HepG2 (cell line): ENCODE measurements at regions not wholly inside any gene's neighbourhood (a gene's known extent, or its start where the extent isn't known, plus 50 kb on each side); places are given as distances from the start of the nearest gene placed in this dataset.
A peak's percentile ranks its signal among the peaks of the same experiment; 100 is the strongest.

Experiments used
- ATAC-seq: fragments of 200-7000 bp; cut with Tn5 transposase; 3 replicates; pipeline ENCODE4 v1.9.1; 2020; ENCODE audit warnings: mild to moderate bottlenecking, moderate library complexity
- BruUV-seq: library from RNA; stranded (reverse); fragments of 400-500 nt; replicated peaks from 2 replicates; lab custom pipeline; 2021; lab: Mats Ljungman, UMichigan
- CTCF ChIA-PET: fragments of 300-600 bp; formaldehyde crosslinking; extraction: SDS; loops from one replicate; lab custom pipeline; 2021; ENCODE audit warnings: low total read pairs, inconsistent platforms, low intra/inter-chr PET ratio; lab: Yijun Ruan, JAX
- POLR2A ChIA-PET: fragments of 350-600 bp; sonication (Branson Sonifier 250); formaldehyde crosslinking; loops from one replicate; lab custom pipeline; 2020; ENCODE audit warnings: antibody characterized with exemption, inconsistent platforms; lab: Yijun Ruan, JAX
- DNase-seq: peaks from one replicate; pipeline ENCODE4 v3.0.0-alpha.2; 2015; ENCODE audit warnings: low spot score
- FAIRE-seq: peaks from 3 replicates; lab custom pipeline; 2011; peaks lifted over from hg19 to GRCh38; lab: Jason Lieb, UNC
- H2AFZ ChIP-seq: one replicate; pipeline ENCODE4 v1.6.1; 2011; ENCODE audit warnings: low read length, inconsistent platforms
- H3K27ac ChIP-seq: fragments of 300-600 bp; 3 replicates; pipeline ENCODE4 v1.8.0; 2011; ENCODE audit warnings: mixed run types, mild to moderate bottlenecking, mixed read lengths, low read length, inconsistent platforms; ENCODE audit not compliant: insufficient read depth; ENCODE audit errors: extremely low read length
- H3K27me3 ChIP-seq, 2 experiments: fragments of 200-600 bp in 1 of 2; 2 replicates in 1 of 2; 3 replicates in 1 of 2; pipeline versions ENCODE4 v1.6.0 to v1.8.0; 2011; ENCODE audit warnings: low read length in 2 of 2, mild to moderate bottlenecking in 2 of 2, moderate library complexity in 2 of 2, inconsistent platforms in 1 of 2; ENCODE audit not compliant: insufficient read depth in 2 of 2, control insufficient read depth in 1 of 2
- H3K36me3 ChIP-seq, 2 experiments: fragments of 200-600 bp in 1 of 2; replicated peaks in 1 of 2; 2 replicates in 1 of 2; 3 replicates in 1 of 2; pipeline versions ENCODE4 v1.5.1 to v1.8.0; 2011; ENCODE audit warnings: low read length in 2 of 2, inconsistent platforms in 1 of 2; ENCODE audit not compliant: insufficient read depth in 2 of 2, control insufficient read depth in 1 of 2
- H3K4me1 ChIP-seq: 2 replicates; pipeline ENCODE4 v1.5.1; 2012; ENCODE audit warnings: low read length, inconsistent platforms; ENCODE audit not compliant: insufficient read depth
- H3K4me2 ChIP-seq: 2 replicates; pipeline ENCODE4 v1.6.0; 2011; ENCODE audit warnings: low read depth, low read length, inconsistent platforms
- H3K4me3 ChIP-seq, 3 experiments: fragments of 200-600 bp in 1 of 3; sonication (generic), shearing (Covaris generic) in 1 of 3; replicated peaks in 1 of 3; 2 replicates each; pipeline ENCODE4 v1.5.1; 2011 to 2016; ENCODE audit warnings: low read length in 3 of 3, inconsistent platforms in 2 of 3, low read depth in 2 of 3, mild to moderate bottlenecking in 2 of 3, control low read depth in 1 of 3, mixed read lengths in 1 of 3; ENCODE audit not compliant: insufficient read depth in 1 of 3
- H3K79me2 ChIP-seq: one replicate; pipeline ENCODE4 v1.6.1; 2011; ENCODE audit warnings: low read length, inconsistent platforms; ENCODE audit not compliant: insufficient read depth
- H3K9ac ChIP-seq: 2 replicates; pipeline ENCODE4 v1.6.0; 2011; ENCODE audit warnings: mild to moderate bottlenecking, low read depth, low read length, inconsistent platforms; ENCODE audit not compliant: insufficient read depth
- H3K9me3 ChIP-seq: 2 replicates; pipeline ENCODE4 v1.5.1; 2012; ENCODE audit warnings: mild to moderate bottlenecking, low read length
- H4K20me1 ChIP-seq: 2 replicates; pipeline ENCODE4 v1.6.0; 2011; ENCODE audit warnings: inconsistent platforms, mild to moderate bottlenecking, low read length, moderate library complexity; ENCODE audit not compliant: insufficient read depth
- FOSL2 ChIP-seq: sonication (generic); formaldehyde crosslinking; IDR thresholded peaks from 2 replicates; pipeline ENCODE4 v1.4.0; 2020; ENCODE audit warnings: missing genetic modification reagents
- GABPA ChIP-seq, 2 experiments: IDR thresholded peaks; 2 replicates each; pipeline ENCODE4 v1.6.1; 2011 to 2016; ENCODE audit warnings: low read depth in 2 of 2, low read length in 1 of 2, missing biosample characterization in 1 of 2, missing genetic modification characterization in 1 of 2
- GTF3A ChIP-seq: sonication (generic); formaldehyde crosslinking; conservative IDR thresholded peaks from 2 replicates; pipeline ENCODE4 v1.4.0; 2020; ENCODE audit warnings: mild to moderate bottlenecking, missing genetic modification reagents
- MED8 ChIP-seq: sonication (generic); formaldehyde crosslinking; IDR thresholded peaks from 2 replicates; pipeline ENCODE4 v1.8.1; 2023; ENCODE audit warnings: mild to moderate bottlenecking, missing genetic modification reagents; ENCODE audit not compliant: insufficient replicate concordance
- SRY ChIP-seq: sonication (generic); formaldehyde crosslinking; IDR thresholded peaks from 2 replicates; pipeline ENCODE4 v1.8.0; 2022; ENCODE audit warnings: mild to moderate bottlenecking, missing genetic modification reagents
- TGIF2 ChIP-seq: IDR thresholded peaks from 2 replicates; pipeline ENCODE4 v1.6.1; 2016; ENCODE audit warnings: control low read depth, missing compliant biosample characterization
- TRIM22 ChIP-seq: fragments of 450-650 bp; IDR thresholded peaks from 2 replicates; pipeline ENCODE4 v1.6.1; 2017
- ZBTB37 ChIP-seq: sonication (generic); formaldehyde crosslinking; IDR thresholded peaks from 2 replicates; pipeline ENCODE4 v1.4.0; 2020; ENCODE audit warnings: mild to moderate bottlenecking, missing genetic modification reagents
- ZFP91 ChIP-seq: sonication (generic); formaldehyde crosslinking; IDR thresholded peaks from 2 replicates; pipeline ENCODE4 v1.9.0; 2022; ENCODE audit warnings: missing genetic modification reagents, mild to moderate bottlenecking, borderline replicate concordance
- ZSCAN31 ChIP-seq: sonication (generic); formaldehyde crosslinking; IDR thresholded peaks from 2 replicates; pipeline ENCODE4 v1.5.0; 2020; ENCODE audit warnings: low read depth, mild to moderate bottlenecking, missing genetic modification reagents
- WGBS: methylation state at CpG from one replicate; pipeline ENCODE4 v1.1.6; 2017; ENCODE audit warnings: low lambda C conversion rate; 5-methylcytosine and 5-hydroxymethylcytosine counted together
- in situ Hi-C: cut with HindIII; loops from 2 replicates; pipeline ENCODE4 v1.10.0; 2017; ENCODE audit warnings: low pct_unique_long_range_greater_than_20kb; ENCODE audit not compliant: extremely low pct_ligation_motif_present
- intact Hi-C: fragments of 100-400 bp; cut with micrococcal nuclease; formaldehyde crosslinking; loops from one replicate; pipeline ENCODE4 v1.10.0; 2022; ENCODE audit not compliant: unreplicated experiment

GRCh38 chr10:23538968-23539367 is 100.1 kb downstream of the OTUD1 start:
- no peaks in the 10 kb centered on the region for H4K20me1 ChIP-seq
- H3K36me3 ChIP-seq = no peaks in the 10 kb centered on the region
- no peak overlapping the region for H2AFZ ChIP-seq
- no peak overlapping the region for H3K4me3 ChIP-seq
- no peaks in the 10 kb centered on the region for H3K79me2 ChIP-seq
- no peak overlapping the region for H3K27ac ChIP-seq
- TF ChIP-seq FOSL2 (CRISPR knock-in tag) (0 out of 2 replicates have a peak, but pooled peaks have one; percentile 27), TRIM22 (no peak)
- TF ChIP-seq, all 625 proteins: peak for 1
- Histone ChIP-seq H3K4me2 (peak overlapping the region; percentile 1; the same call in 1 of the 2 replicates), H3K27me3 (no peaks in the 10 kb centered on the region), H3K9ac (no peak overlapping the region), H3K4me1 (0 out of 2 replicates have a peak, but pooled peaks cover 10% of the 10 kb centered on the region), H3K9me3 (no peaks in the 10 kb centered on the region)
- POLR2A ChIA-PET = no interaction called here
- intact Hi-C loops = no loop called here
- ATAC-seq (peak; percentile 47; the same call in 1 of the 3 replicates), FAIRE-seq (no peak), DNase-seq (no peak)
- in situ Hi-C loops = loop anchor here (25.0 kb wide), 1 partner anchor 377 kb away; no protein-coding TSS in a partner anchor
- BruUV-seq = no TSS peak
- CTCF ChIA-PET = no interaction called here
- 3% methylated on average over 1 of the region's 3 CpGs for WGBS

DNA sequence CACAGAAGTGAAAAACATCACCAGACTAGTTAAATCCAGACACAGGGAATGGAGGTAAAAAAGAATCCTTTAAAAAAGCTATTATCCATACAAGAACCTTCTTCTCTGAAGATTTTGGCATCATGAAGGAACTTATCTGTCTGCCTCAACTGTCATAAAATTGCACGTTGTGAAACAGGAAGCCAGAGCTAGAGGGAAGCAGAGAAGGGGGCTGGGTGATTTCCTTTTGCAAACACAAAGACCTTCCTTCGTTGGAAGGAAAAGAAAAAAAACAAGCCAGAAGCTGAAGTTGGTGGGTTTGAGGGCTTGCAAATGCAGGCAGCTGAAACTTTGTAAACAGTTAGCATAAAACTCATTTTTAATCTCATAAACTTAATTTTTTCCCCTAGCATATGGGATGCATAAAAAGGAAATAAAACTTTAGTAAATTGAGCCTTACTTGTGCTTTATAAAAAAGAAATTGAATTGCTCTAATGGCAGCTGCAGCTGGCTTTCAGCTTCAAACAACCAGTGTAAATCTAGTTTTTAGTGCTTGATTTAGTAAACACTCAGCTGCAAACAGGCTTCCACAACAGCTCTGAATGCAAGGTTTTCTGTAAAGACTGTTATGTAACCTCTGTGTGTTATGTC is 101.6 kb downstream of the OTUD1 start:
- ATAC-seq (no peak), DNase-seq (no peak), FAIRE-seq (no peak)
- CTCF ChIA-PET = no interaction called here
- Histone ChIP-seq H3K4me2 (no peak overlapping the region), H4K20me1 (no peaks in the 10 kb centered on the region), H3K27ac (no peak overlapping the region), H3K4me1 (0 out of 2 replicates have a peak, but pooled peaks cover 10% of the 10 kb centered on the region), H3K27me3 (no peaks in the 10 kb centered on the region), H3K4me3 (no peak overlapping the region), H3K9me3 (no peaks in the 10 kb centered on the region), H3K9ac (no peak overlapping the region), H3K36me3 (no peaks in the 10 kb centered on the region), H3K79me2 (no peaks in the 10 kb centered on the region), H2AFZ (no peak overlapping the region)
- POLR2A ChIA-PET = no interaction called here
- 2% methylated on average over 2 of the region's 2 CpGs for WGBS
- no TSS peak for BruUV-seq
- intact Hi-C loops = no loop called here
- in situ Hi-C loops = loop anchor here (25.0 kb wide), 1 partner anchor 378 kb away; no protein-coding TSS in a partner anchor
- TF ChIP-seq GTF3A (no peak), SRY (CRISPR knock-in tag) (no peak), ZFP91 (CRISPR knock-in tag) (no peak), ZBTB37 (CRISPR knock-in tag) (no peak), ZSCAN31 (CRISPR knock-in tag) (no peak), GABPA (IDR thresholded peaks at IDR 0.05; ENCODE audit: low read depth, low read length) (no peak), GABPA (CRISPR knock-in tag; IDR thresholded peaks at IDR 0.05; ENCODE audit: low read depth) (no peak), MED8 (CRISPR knock-in tag) (no peak), TGIF2 (CRISPR knock-in tag) (no peak)
